IPS-NIHi7 (cell line): ENCODE measurements at regions not wholly inside any gene's neighbourhood (a gene's known extent, or its start where the extent isn't known, plus 50 kb on each side); places are given as distances from the start of the nearest gene placed in this dataset.

Source experiments
- DNase-seq: peaks from one replicate; pipeline ENCODE4 v3.0.0; 2012; ENCODE audit warnings: mixed read lengths; ENCODE audit errors: extremely low spot score

- DNase-seq = peak; percentile 90
Observed at GRCh38 chr5:141747152-141748141, 65.4 kb upstream of the ARAP3 start.

DNA sequence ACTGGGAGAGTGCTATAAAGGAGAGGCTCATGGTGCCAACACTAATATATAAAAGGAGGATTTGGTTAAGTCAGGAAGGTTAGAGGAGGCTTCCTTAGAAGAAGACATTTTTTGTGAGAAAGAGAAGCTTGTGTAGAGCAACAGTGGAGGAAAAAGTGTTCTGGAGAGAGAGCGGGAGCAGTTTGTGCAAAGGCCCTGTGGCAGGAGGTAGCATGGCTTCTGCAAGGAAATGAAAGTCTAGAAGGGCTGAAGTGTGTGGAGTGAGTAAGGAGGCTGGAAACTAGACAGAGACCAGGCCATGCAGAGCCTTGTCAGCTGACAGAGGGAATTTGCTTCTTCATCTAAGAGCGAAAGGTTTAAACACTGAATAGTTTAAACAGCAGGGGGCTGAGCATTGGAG lies 64.4 kb upstream of the ARAP3 start:
- DNase-seq = no peak

DNA sequence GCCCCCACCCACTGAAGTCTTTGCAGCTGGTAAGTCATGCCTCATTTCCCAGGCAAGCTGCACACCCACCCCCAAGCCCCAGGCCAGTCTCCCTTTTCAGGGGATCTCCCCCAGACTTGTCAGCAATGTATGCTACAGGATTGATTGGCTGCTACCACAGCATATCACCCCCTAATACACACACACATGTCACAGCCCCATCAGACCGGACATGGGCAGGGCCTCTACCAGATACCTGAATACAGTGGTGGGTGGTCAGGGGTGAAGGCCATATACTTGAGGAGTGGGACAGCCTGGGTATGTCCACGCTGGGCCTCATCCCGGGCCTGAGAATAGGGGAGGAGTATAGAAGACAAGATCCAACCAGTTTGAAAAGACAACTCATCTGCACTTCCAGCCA lies 63.4 kb upstream of the ARAP3 start:
- DNase-seq = no peak

- peak; percentile 46 for DNase-seq
Observed at GRCh38 chr5:141743866-141744272, 61.8 kb upstream of the ARAP3 start.

DNA sequence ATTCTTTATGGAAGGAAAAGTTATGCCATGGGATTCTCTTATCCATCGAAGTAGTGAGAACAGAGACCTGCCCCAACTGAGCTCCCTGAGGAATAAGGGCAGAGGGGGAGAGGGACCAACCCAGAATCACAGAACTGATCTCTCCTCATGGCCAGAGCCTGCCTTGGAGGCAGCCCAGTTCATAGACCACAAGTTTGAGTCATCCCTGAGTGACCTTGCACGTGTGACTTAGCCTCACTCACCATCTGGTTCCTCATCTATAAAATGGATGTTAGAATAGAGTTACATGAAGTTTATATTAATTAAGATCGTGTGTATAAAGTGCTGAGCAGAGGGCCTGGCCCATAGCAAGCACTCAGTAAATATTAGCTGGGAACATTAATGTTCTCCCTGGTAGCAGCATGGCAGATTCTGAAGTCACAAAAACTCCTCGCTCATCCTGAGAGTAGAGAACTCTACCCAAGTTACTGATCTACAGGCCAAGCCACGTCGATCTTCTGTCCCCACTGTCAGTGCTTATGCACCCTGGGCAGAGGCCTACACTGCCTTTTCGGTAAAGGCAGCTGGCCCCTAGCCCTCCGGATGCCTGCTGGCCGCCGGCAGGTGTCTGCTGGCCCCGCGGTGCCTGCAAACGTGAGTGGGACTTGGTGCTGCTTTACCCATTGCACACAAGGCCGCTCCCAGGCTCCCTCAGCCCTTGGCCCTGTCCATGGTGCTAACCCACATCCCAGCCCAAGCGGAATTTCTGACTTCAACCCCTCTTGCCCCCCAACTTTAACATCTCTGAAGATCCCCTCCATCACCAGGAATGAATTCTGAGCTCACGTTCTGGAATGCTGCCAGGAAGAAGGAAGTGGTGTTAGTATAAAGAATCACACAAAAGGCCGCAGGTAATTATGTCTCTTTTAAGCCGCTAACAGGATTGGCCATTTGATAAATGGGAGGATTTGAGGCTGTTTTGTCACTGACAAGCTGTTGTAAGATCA lies 61.1 kb upstream of the ARAP3 start:
- peak; percentile 78 for DNase-seq

DNA sequence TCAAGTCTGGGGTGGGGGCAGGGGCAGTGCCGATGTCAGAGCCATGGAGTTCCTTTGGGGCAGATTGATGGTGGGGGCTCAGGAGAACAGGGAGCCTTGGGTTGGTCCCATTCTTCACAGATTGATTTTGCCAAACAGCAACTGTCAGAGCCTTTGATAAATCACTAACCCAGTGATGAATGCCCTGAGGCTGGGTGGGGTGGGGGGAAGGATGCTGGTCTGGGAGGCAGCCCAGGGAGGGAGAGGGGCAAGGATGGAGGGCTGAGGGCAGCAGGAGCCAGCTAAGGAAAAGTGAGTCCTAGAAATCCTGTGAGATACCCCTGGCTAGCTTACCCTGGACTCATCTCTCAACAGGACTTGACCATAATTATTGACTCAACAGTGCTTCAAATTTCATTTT lies 60.1 kb upstream of the ARAP3 start:
- DNase-seq = no peak

- DNase-seq = no peak
Observed at GRCh38 chr5:141740885-141741284, 58.9 kb upstream of the ARAP3 start.

GRCh38 chr5:141737535-141737934 lies 55.5 kb upstream of the ARAP3 start:
- DNase-seq = no peak

DNA sequence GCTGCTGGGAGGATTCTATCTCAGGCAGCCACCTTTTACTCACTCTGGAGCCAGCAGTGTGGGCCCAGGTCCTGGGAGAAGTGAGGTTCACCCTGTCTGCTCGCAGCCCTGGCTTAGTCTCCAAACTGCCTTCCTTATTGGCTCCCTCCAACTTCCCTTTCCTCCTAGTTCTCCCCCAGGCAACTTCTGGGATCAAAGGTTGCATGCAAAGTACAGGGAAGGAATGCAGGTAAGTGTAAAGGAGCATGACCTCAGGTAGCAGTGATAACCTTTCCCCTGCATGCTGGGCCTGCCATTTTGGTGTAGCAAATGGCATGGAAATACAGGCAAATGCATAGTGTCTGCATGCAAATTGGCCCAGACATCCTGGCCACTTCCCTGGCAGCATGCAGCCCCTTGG lies 53.8 kb upstream of the ARAP3 start:
- DNase-seq = no peak

- DNase-seq = peak; percentile 92
Observed at GRCh38 chr5:141734501-141735229, 52.6 kb upstream of the ARAP3 start.

DNA sequence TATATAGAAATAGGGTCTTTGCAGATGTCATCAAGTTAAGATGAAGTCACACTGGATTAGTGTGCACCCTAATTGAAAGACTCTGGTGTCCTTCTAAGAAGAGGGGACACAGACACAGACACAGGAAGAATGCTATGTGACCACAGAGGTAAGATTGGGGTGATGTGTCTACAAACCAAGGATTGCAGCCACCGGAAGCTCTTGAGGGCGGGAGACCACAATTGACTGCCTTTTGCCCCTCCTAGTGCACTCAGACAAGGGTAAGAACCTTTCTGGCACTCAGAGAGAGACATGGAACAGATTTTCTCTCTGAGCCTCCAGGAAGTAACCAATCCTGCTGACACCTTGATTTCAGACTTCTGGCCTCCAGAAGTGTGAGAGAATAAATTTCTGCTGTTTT lies 51.2 kb upstream of the ARAP3 start:
- DNase-seq = no peak

DNA sequence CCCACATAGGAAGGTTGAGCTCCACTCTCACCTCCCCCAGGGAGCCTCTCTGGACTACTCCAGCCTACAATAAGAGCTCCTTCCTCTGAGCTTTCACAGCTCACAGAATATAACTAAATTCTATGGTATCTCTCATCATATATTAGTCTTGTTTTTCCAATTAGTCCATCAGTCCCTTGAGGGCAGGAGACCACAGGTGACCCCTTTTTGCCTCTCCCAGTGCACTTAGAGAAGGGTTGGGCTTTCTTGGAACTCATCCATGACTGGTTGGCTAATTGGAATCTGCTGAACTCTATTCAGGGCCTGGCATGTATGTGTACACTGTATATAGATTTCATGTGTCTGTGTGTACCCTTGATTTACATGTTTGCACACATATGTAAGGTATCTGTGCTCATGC lies 50.4 kb upstream of the ARAP3 start:
- DNase-seq = no peak
